ENCODE measurements at regions not wholly inside any gene's neighbourhood (a gene's known extent, or its start where the extent isn't known, plus 50 kb on each side); places are given as distances from the start of the nearest gene placed in this dataset.

- H3K36me3 ChIP-seq (ENCODE audit: insufficient read depth, low read length) = no peaks in the 10 kb centered on the region
- H3K4me1 ChIP-seq (ENCODE audit: insufficient read depth, low read length) = no peaks in the 10 kb centered on the region
- no peaks in the 10 kb centered on the region for H3K27me3 ChIP-seq (ENCODE audit: insufficient read depth, low read length, poor library complexity)
- no peak overlapping the region for H2AFZ ChIP-seq (ENCODE audit: low read depth, low read length)
- no peak overlapping the region for H3K9ac ChIP-seq (ENCODE audit: low read depth, low read length)
- DNase-seq (no peak), ATAC-seq (ENCODE audit: insufficient read depth, low read depth) (no peak)
- H3K79me2 ChIP-seq (ENCODE audit: insufficient read depth, low read length) = no peaks in the 10 kb centered on the region
- no peaks in the 10 kb centered on the region for H3K9me3 ChIP-seq (ENCODE audit: insufficient read depth, low read length, severe bottlenecking)
- no peak overlapping the region for H3K27ac ChIP-seq (ENCODE audit: low read length)
- TF ChIP-seq EZH2 (IDR thresholded peaks at IDR 0.05; ENCODE audit: borderline replicate concordance, low read depth, low read length, severe bottlenecking) = no peak
- no peak overlapping the region for H3K4me3 ChIP-seq (ENCODE audit: low read depth in 1 of 2, low read length in 2 of 2)
- H4K20me1 ChIP-seq (ENCODE audit: insufficient read depth, low read length) = no peaks in the 10 kb centered on the region
- no peak overlapping the region for H3K4me2 ChIP-seq (ENCODE audit: insufficient read depth, low read length)
Observed at GRCh38 chr14:87153391-87153790, 839.6 kb downstream of the GALC start.

- ATAC-seq (ENCODE audit: insufficient read depth, low read depth) (no peak), DNase-seq (no peak)
- H3K4me3 ChIP-seq (ENCODE audit: low read depth in 1 of 2, low read length in 2 of 2) = no peak overlapping the region
- H3K9me3 ChIP-seq (ENCODE audit: insufficient read depth, low read length, severe bottlenecking) = no peaks in the 10 kb centered on the region
- H3K36me3 ChIP-seq (ENCODE audit: insufficient read depth, low read length) = no peaks in the 10 kb centered on the region
- no peak overlapping the region for H2AFZ ChIP-seq (ENCODE audit: low read depth, low read length)
- no peaks in the 10 kb centered on the region for H4K20me1 ChIP-seq (ENCODE audit: insufficient read depth, low read length)
- no peaks in the 10 kb centered on the region for H3K4me1 ChIP-seq (ENCODE audit: insufficient read depth, low read length)
- H3K4me2 ChIP-seq (ENCODE audit: insufficient read depth, low read length) = no peak overlapping the region
- H3K9ac ChIP-seq (ENCODE audit: low read depth, low read length) = no peak overlapping the region
- no peak for TF ChIP-seq EZH2 (IDR thresholded peaks at IDR 0.05; ENCODE audit: borderline replicate concordance, low read depth, low read length, severe bottlenecking)
- no peak for TF ChIP-seq CTCF (IDR thresholded peaks at IDR 0.05; ENCODE audit: borderline replicate concordance, extremely low read depth, low read length, poor library complexity, severe bottlenecking)
- H3K79me2 ChIP-seq (ENCODE audit: insufficient read depth, low read length) = no peaks in the 10 kb centered on the region
- H3K27ac ChIP-seq (ENCODE audit: low read length) = no peak overlapping the region
- no peaks in the 10 kb centered on the region for H3K27me3 ChIP-seq (ENCODE audit: insufficient read depth, low read length, poor library complexity)
Observed at GRCh38 chr14:87152693-87153092, 840.3 kb downstream of the GALC start.

- H3K4me2 ChIP-seq (ENCODE audit: insufficient read depth, low read length) = no peak overlapping the region
- no peak overlapping the region for H3K9ac ChIP-seq (ENCODE audit: low read depth, low read length)
- DNase-seq (no peak), ATAC-seq (ENCODE audit: insufficient read depth, low read depth) (no peak)
- no peak overlapping the region for H3K4me3 ChIP-seq (ENCODE audit: low read depth in 1 of 2, low read length in 2 of 2)
- no peaks in the 10 kb centered on the region for H3K9me3 ChIP-seq (ENCODE audit: insufficient read depth, low read length, severe bottlenecking)
- no peaks in the 10 kb centered on the region for H3K36me3 ChIP-seq (ENCODE audit: insufficient read depth, low read length)
- no peaks in the 10 kb centered on the region for H3K4me1 ChIP-seq (ENCODE audit: insufficient read depth, low read length)
- no peak for TF ChIP-seq EZH2 (IDR thresholded peaks at IDR 0.05; ENCODE audit: borderline replicate concordance, low read depth, low read length, severe bottlenecking)
- H4K20me1 ChIP-seq (ENCODE audit: insufficient read depth, low read length) = no peaks in the 10 kb centered on the region
- H3K79me2 ChIP-seq (ENCODE audit: insufficient read depth, low read length) = no peaks in the 10 kb centered on the region
- no peaks in the 10 kb centered on the region for H3K27me3 ChIP-seq (ENCODE audit: insufficient read depth, low read length, poor library complexity)
- H3K27ac ChIP-seq (ENCODE audit: low read length) = no peak overlapping the region
- H2AFZ ChIP-seq (ENCODE audit: low read depth, low read length) = no peak overlapping the region
Observed at GRCh38 chr14:87149583-87150354, 843.2 kb downstream of the GALC start.

- Histone ChIP-seq H4K20me1 (ENCODE audit: insufficient read depth, low read length) (no peaks in the 10 kb centered on the region), H3K36me3 (ENCODE audit: insufficient read depth, low read length) (no peaks in the 10 kb centered on the region), H3K27ac (ENCODE audit: low read length) (no peak overlapping the region), H3K4me1 (ENCODE audit: insufficient read depth, low read length) (no peaks in the 10 kb centered on the region), H3K9me3 (ENCODE audit: insufficient read depth, low read length, severe bottlenecking) (no peaks in the 10 kb centered on the region), H3K9ac (ENCODE audit: low read depth, low read length) (no peak overlapping the region), H2AFZ (ENCODE audit: low read depth, low read length) (no peak overlapping the region), H3K4me3 (ENCODE audit: low read depth in 1 of 2, low read length in 2 of 2) (no peak overlapping the region), H3K79me2 (ENCODE audit: insufficient read depth, low read length) (no peaks in the 10 kb centered on the region), H3K4me2 (ENCODE audit: insufficient read depth, low read length) (no peak overlapping the region), H3K27me3 (ENCODE audit: insufficient read depth, low read length, poor library complexity) (no peaks in the 10 kb centered on the region)
- ATAC-seq (ENCODE audit: insufficient read depth, low read depth) (no peak), DNase-seq (no peak)
- no peak for TF ChIP-seq CTCF (IDR thresholded peaks at IDR 0.05; ENCODE audit: borderline replicate concordance, extremely low read depth, low read length, poor library complexity, severe bottlenecking)
- no peak for TF ChIP-seq EZH2 (IDR thresholded peaks at IDR 0.05; ENCODE audit: borderline replicate concordance, low read depth, low read length, severe bottlenecking)
Observed at GRCh38 chr14:87148655-87149054, 844.3 kb downstream of the GALC start.
